ENCODE measurements at regions not wholly inside any gene's neighbourhood (a gene's known extent, or its start where the extent isn't known, plus 50 kb on each side); places are given as distances from the start of the nearest gene placed in this dataset.

- TF ChIP-seq JUNB (IDR thresholded peaks at IDR 0.05) (no peak), RAD21 (conservative IDR thresholded peaks at IDR 0.05 in 1 of 2, IDR thresholded peaks at IDR 0.05 in 1 of 2) (no peak), CEBPB (IDR thresholded peaks at IDR 0.05) (no peak), SMC3 (IDR thresholded peaks at IDR 0.05) (no peak), POLR2A (IDR thresholded peaks at IDR 0.05; ENCODE audit: low read length) (no peak), MYC (IDR thresholded peaks at IDR 0.05; ENCODE audit: borderline replicate concordance, low read length) (no peak)
- TF ChIP-seq, protein P1, sequence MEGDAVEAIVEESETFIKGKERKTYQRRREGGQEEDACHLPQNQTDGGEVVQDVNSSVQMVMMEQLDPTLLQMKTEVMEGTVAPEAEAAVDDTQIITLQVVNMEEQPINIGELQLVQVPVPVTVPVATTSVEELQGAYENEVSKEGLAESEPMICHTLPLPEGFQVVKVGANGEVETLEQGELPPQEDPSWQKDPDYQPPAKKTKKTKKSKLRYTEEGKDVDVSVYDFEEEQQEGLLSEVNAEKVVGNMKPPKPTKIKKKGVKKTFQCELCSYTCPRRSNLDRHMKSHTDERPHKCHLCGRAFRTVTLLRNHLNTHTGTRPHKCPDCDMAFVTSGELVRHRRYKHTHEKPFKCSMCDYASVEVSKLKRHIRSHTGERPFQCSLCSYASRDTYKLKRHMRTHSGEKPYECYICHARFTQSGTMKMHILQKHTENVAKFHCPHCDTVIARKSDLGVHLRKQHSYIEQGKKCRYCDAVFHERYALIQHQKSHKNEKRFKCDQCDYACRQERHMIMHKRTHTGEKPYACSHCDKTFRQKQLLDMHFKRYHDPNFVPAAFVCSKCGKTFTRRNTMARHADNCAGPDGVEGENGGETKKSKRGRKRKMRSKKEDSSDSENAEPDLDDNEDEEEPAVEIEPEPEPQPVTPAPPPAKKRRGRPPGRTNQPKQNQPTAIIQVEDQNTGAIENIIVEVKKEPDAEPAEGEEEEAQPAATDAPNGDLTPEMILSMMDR (IDR thresholded peaks at IDR 0.05): no peak
These were observed 1075.5 kb downstream of the KHDRBS2 start for GRCh38 chr6:61210549-61210948.

Data from A549 (cell line).